ENCODE measurements at regions not wholly inside any gene's neighbourhood (a gene's known extent, or its start where the extent isn't known, plus 50 kb on each side); places are given as distances from the start of the nearest gene placed in this dataset.
A peak's percentile ranks its signal among the peaks of the same experiment; 100 is the strongest.
"Not testable (repeated sequence)": the region's sequence is repeated elsewhere in the genome, so short reads cannot be mapped to it uniquely, and the experiment has no call there.

DNA sequence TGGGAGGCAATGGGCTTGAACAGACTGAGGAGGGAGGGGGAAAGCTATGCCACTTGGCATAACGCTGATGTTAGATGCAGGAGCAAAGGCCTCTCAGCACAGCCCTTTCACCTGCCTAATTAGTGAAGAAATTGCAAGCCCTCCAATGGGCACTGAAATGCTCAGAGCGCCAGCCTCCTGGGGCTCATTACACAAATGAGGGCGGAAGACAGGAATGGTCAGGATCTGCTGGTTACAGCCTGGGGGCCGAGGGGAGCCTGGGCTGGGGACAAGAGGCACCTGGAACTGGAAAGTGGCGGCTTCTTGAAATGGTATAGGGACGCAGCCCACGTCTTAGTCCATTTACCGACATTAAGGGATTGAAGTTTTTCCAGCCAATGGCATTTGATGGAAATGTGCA, 50.2 kb upstream of the PLET1 start:
- DNase-seq (ENCODE audit: low read depth, low spot score) = no peak

DNA sequence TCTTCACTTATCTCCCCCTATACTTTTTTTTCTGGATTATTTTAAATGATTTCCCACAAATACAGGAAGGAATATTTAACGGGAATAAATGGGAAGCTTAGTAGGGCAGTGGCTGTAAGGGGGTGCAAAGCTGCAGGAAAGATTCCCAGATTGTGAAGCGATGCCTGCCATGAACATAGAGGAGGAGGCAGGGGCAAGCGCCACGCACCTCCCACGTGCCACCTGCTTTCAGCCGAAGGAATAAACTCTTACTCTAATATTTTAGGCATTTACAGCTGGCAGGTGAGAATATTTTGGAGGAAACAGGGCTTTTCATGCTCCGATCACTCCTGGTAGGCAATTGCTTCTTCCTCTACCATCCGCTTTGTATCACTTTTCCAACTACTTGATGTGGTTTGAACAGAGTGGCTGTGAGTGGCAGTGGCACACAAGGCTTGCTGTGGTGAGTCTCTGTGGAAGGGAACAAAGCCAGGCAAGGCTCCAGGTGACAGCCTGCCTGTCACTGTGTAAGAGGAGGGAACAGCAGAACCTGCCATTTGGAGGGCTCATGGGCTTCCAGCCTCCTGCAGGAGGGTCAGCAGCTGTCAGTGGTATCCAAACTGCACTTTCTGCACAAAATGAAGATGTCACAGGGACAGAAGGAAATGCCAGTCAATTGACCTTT, 54.5 kb upstream of the PLET1 start:
- no peak for DNase-seq (ENCODE audit: low read depth, low spot score)

DNA sequence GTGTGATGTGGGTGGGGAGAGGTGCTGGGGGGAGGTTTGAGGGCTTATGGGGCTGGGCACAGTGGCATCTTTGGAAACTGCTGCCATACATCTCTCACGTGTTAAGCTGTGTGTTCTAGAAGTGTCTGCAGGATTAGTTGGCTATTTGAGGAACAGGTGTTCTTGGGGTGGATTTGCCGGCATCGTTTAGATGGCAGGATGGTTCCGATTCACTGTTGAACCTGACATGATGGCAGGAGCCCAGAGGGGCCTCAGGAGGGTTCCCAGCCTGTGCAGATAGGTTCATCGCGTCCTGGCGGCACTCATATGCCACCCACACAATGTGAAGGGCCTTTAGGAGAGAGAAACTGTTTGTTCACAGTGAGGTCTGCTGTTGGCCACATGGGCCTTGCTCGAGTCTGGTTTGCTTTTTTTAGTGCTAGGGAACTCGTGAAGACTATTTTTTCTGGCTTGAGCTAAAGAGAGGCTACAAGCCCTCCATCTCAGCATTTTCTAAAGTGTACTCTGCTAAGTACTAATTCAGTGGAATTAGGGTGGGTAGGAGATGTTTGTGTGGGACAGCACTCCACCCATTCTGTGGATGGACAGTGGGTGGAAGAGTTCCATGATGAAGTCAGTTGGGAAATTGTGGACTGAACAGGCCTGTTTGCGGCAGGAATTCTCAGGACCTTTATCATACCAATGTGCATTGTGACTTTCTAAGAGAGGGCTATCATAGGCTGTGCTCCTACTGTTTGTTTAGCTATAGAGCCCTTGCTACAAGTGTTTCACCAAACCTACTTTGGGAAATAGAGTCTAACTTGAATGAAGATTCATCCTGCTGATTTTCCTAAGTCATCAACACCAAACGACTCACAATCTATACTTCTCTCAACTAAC, 55.4 kb upstream of the PLET1 start:
- DNase-seq (ENCODE audit: low read depth, low spot score) = no peak

DNA sequence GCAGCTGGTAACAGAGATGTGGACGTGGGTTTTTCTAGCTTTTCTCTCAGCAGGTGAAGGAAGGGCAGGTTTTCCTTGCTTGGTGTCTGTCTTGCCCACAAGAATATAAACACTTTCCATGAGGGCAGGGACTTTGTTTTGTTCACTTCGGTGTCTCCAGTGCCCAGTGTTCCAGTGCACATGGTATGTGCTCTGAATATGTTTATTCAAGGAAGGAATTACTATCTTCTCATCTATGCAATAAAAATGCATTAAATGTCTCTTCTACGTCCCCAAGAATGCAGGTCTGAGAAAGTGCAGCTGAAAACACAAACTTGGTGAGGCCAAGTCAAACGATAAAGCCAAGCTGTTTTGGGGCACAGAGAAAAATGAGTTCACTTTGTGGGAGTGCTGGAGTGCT, 56.3 kb upstream of the PLET1 start:
- DNase-seq (ENCODE audit: low read depth, low spot score) = no peak

DNA sequence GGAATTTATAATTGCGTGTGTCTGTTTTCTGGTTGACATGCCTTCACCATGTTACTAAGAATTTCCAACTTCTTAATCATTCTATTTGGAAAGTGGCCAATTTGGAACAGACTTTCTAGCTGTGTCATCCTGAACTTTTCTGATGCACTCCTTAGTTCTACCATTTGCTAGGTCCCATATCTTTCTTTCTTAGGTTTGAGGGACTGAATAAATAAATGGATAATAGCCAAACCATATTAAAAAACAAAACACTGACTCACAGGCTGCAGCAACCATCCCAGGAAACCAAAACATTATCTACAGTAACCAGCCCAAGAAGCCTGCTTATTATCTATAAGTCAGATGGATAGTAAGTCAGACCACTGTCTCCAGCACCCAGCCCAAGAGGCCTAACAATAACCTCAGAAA, 57.5 kb upstream of the PLET1 start:
- DNase-seq (ENCODE audit: low read depth, low spot score) = peak; percentile 68

DNA sequence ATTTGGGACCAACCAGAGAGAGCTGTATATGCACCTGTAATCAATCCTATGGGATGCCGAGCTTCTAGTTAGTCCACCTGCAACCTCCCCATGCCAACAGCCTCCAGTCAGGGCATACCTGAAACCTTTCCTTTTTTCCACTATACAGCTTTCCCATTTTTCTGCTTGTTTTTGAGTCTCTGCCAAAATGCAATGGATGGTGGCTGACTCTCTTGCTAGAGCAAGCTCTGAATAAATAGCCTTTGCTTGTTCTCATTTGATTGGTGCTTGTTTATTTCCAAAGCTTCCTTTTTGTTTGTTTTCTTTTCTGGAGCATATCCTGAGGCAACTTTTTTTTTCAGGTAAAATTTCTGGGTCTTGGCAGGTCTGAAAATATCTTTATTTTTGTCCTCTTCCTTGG, 58.0 kb upstream of the PLET1 start:
- DNase-seq (ENCODE audit: low read depth, low spot score) = no peak

DNA sequence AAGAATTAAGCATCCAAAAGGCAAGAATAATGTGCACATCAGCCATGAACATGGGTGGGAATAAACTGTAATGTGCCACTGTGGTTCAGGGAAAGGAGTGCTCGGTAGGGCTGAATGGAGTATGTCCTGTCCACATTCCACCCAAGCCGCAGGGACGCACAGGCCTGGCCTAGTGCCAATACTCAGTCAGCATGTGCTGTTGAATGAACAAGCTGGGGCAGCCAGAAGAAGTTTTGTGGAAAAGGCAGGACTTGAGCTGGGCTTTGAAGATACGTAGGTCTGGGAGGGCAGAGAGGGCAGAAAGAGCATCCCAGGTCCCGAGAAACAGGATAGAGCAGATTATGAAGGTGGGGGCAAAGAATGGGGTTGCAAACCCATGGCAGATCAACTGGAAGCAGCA, 60.0 kb upstream of the PLET1 start:
- peak; percentile 93 for DNase-seq (ENCODE audit: low read depth, low spot score)

DNA sequence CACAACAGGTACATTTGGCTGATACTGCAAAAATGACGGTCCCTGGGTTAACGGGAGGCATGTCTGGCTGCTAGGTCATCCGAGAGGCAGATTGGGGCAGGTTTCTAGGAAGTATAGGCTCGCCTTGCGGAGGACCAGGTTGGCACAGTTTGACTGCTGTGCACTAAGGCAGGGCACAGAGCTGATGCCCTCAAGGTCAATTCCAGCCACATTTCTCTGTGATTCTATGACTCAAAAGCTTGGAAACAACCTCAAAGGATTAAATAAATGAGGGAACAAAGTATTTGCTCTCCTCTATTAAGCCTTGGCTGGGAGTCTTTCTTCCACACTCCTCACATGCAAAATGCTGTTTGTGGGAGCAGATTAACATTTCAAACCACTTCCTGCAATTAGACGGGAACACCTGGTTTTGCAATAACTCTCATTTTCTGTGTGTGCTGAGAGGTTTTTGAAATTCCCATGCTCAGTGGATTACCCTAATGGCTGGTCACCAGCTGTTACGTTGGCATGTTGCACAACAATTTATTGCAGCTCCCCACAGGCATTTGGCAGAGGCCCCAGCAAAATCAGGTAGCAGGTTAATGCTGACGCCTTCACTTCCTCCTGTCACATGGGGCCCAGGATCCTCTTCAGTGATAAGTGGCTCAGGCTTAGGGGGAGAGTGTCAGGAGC, 61.0 kb upstream of the PLET1 start:
- DNase-seq (ENCODE audit: low read depth, low spot score) = peak; percentile 91

DNA sequence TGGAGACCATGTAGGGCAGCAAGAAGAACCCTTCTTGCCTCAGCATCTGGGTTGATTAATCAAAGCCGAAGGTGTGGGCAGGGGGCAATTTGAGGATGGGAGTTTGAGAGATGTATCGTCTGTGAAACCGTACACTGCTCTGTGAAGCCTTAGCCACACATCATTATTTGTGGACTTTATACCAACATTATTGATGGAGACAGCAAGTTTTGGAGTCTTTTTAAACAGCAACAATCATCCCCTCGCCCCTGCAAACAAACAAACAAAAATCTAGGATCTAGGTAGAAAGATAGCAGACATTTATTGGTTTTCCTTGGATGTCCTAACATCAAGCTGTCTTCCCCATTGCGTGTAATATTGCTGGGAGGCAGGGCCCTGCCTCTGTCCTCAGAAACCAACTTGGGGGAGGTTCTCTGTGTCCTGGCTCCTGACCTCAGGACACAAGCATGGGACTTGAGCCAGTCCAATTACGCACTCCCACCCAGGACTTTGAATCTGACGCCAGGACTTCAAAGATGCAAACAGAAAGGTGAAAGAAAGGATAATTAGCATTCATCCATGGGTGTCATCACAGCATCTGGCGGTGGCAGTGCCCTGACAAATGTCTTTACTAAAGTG, 61.6 kb upstream of the PLET1 start:
- no peak for DNase-seq (ENCODE audit: low read depth, low spot score)

DNA sequence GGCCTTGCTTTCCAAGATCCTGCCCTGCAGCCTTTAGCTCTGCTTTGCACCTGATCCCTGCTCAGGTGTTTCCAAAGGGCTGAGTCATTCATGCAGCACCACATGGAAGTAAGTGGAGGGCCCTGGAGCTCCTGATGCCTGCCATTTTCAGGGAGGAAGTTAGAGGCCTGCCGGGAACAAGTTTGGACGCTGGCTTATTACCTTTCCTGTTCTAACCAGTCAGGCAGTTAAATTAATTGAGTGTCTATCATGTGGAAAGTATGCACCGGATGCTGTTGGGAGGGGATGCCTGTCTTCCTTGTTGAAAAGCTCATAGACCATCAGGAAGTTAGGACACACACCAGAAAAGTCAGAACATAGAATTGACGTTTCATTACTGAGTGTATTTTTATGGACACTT, 73.7 kb upstream of the PLET1 start:
- DNase-seq (ENCODE audit: low read depth, low spot score) = no peak

DNA sequence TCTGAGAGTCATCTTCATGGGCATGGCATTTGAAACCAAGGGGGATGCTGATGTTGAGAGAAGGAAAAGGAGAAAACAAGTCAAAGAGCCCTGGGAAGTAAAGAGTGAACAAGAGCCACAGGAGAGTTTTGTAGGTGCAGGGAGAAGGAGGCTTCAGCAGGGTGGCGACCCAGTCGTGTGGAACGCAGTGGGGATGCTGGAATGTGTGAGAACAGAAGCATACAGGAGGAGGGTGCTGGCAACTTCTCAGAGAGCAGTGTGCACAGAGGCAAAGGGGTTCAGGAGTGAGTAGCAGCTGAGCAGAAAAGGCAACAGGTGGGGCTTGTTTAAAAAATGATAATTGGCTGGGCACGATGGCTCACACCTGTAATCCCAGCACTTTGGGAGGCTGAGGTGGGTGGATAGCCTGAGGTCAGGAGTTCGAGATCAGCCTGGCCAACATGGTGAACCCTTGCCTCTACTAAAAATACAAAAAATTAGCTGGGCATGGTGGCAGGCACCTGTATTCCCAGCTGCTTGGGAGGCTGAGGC, 75.8 kb upstream of the PLET1 start:
- no peak for DNase-seq (ENCODE audit: low read depth, low spot score)

DNA sequence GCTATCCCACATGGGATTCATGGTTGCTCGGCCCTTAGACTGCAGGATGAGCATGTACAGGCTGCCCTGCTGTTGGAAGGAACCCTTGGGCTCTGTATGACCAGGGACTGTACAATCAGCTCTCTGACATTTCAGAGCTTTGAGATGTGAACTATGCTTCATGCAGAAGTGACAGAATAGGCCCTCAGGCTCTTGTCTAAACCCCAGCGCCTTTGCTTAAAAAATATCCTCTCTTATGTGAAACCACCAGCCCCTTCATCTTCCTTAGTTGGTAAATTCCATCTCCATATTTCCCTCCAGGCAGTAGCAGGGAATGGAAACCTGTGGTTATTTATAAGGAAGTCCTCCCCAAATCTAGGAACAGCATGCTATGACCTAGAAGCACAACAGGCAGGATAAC, 78.9 kb upstream of the PLET1 start:
- DNase-seq (ENCODE audit: low read depth, low spot score) = no peak

DNA sequence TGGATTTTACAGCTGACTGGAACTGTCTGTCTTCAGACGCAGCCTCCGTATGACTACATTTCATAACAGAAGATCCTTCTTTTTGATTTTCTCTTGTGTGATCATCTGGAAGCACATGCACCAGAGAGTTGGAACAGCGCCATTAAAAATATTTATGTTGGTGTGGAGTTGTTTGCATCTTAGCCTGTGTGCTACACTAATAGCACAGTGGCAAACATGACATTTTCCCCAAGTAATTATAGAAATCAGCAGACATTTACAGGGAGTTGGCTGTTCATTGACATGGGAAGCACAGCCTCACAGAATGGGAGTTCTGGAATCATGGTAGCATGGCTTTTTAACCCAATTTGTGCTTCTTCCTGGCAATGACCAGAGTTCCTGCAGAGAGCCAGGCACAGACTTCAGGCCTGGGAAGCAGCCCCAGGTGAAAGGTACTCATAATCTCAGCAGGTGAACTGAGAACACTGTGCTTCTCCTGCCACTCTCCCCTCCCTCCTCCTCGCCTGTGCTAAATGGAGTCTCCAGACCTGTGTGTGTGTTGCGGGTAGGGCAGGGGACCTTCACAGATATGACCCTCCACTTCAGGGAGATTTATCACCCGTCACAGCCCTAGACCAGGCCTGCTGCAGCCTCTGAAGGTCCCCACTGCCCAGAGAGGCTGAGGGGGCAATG, 82.8 kb upstream of the PLET1 start:
- peak; percentile 45 for DNase-seq (ENCODE audit: low read depth, low spot score)

DNA sequence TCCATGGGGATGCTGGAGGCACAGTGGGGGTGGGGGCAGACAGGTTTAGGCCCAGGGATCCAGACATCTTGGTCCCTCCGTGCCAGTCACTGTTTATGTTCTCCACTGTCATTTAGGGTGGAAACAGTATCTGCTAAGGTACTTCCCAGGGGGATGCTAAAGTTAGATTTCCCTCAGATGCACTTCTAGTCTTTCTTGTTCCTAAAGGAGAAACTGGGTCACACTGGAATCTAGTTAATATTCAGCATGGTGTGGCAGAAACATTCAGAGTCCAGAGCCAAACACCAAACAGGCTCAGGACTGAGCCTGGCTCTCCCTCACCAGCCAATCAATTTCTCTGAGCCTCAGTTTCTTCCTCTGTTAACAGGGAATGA, 83.4 kb upstream of the PLET1 start:
- no peak for DNase-seq (ENCODE audit: low read depth, low spot score)

DNA sequence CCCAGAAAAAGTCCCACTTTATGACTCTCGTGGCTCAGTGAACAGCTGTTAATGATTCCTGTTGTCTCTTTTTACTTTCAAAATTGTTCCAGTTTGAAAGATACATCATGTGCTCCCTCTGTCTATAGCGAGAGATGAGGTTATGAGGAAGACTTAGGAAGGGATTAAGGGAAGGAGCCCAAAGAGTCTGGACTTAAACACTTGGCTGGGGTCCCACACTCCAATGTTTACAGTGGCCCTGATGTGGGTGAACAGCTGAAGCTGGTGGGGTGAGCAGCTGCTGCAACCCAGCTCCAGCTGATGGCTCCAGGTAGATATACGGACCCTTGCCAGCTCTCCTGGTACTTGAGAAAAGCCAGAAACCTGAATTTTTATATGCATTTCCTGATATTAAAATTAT, 84.5 kb upstream of the PLET1 start:
- no peak for DNase-seq (ENCODE audit: low read depth, low spot score)

DNA sequence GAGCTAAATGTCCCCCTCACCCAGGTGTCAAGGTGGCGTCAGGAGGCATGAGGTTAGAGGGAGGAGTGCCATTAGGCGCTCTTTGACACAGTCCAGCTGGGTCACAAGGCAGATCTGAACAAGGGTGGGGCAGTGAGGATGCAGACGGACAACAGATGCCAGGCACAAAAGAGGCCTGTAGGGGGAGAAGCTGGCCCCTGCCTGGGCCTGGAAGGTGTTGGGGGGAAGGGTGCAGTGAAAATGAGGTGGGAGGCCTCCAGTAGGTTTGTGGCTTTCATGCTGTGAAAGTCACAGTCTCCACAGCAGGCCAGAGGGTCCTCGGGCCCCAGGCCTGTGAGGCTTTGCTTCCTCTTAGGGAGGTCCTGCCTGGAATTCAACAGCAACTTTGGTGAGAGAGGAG, 85.0 kb upstream of the PLET1 start:
- no peak for DNase-seq (ENCODE audit: low read depth, low spot score)

DNA sequence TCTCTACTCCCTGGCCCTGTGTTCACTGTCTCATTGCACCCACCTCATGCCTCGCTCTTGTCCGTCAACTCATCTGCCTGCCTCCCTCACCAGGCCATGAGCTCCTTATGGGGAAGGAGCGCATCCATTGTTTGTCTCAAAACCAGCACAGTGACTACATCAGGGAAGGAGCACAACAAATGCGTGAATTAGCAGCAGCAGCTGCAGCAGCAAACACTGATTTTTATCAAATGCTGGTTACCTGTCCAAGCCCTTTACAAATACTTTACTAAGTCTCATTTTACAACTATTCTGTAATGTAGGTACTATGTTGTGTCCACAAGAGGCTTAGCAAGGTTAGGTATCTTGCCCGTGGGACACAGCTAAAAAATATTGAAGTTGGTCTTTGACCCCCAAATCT, 85.9 kb upstream of the PLET1 start:
- DNase-seq (ENCODE audit: low read depth, low spot score) = no peak

DNA sequence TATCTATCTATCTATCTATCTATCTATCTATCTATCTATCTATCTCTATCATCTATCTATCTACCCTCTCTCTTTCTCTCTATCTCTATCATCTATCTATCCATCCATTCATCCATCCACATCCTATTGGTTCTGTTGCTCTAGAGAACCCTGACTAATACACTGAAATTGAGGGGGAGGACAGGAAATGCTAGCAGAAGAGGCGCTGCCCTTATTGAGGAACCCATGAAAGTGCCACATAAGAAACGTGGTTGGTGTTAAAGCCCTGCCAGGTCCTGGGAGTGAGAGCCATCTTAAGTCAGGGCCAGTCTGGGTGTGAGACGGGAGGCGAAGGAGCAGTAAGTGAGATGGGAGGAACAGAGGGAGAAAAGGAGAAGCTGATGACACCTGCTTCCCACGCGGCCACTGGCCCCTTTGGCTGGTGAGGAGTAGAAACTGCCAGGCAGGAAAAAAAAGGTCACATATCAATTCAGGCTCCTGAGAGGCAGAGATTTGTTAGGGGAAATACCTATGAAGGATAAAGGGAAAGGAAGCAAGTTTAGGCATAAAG, 87.9 kb upstream of the PLET1 start:
- DNase-seq (ENCODE audit: low read depth, low spot score) = no peak

DNA sequence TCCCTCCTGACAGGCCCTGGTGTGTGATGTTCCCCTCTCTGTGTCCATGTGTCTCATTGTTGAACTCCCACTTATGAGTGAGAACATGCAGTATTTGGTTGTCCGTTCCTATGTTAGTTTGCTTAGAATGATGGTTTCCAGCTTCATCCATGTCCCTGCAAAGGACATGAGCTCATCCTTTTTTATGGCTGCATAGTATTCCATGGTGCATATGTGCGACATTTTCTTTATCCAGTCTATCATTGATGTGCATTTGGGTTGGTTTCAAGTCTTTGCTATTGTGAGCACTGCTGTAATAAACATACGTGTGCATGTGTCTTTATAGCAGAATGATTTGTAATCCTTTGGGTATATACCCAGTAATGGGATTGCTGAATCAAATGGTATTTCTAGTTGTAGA, 90.8 kb upstream of the PLET1 start:
- DNase-seq (ENCODE audit: low read depth, low spot score) = not testable (repeated sequence)

DNA sequence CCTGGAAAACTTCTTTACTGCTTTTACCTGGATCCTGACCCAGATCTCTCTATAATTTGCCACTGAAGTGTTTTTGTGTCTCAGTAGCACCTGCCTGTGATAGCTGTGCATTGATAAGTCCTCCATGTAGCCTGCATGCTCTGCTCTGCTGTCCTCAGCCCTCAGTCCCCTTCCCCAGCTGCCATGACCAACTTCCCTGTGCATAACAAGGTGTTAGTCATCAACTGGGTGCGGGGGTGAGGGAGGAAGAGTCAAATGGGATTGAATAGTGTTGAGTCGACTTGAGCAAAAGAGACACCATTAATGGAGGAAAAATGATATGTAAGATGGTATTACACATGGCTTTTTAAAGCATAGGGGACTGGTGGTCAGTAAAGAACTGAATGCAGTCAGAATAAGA, 92.2 kb upstream of the PLET1 start:
- DNase-seq (ENCODE audit: low read depth, low spot score) = no peak

DNA sequence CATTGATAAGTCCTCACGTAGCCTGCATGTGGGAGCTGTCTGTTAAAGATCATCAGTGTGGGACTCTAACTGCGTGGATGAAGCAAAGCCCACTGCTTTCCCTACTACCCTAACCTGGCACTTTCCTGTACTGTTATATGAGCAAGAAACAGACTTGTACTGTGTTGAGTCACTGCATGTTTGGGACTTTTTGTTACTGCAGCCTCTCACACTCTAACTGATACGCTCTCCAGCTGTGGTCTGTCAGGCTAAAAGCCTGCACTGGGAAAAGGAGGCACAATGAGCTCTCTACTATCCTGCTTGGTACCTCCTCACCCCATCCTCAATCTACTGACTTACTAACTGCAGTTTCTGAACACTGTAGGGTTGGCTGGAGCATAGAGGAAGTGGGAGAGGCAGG, 93.7 kb upstream of the PLET1 start:
- DNase-seq (ENCODE audit: low read depth, low spot score) = no peak
